CD4-positive, alpha-beta T cell treated with Interleukin-21 for 1 hour (primary cell): ENCODE measurements at regions not wholly inside any gene's neighbourhood (a gene's known extent, or its start where the extent isn't known, plus 50 kb on each side); places are given as distances from the start of the nearest gene placed in this dataset.
"Not testable (repeated sequence)": the region's sequence is repeated elsewhere in the genome, so short reads cannot be mapped to it uniquely, and the experiment has no call there.

Experiments used
- DNase-seq: peaks from one replicate; pipeline ENCODE4 v3.0.0-alpha.2; 2020

GRCh38 chr11:71723991-71724390, 109.0 kb upstream of the DEFB108B start:
- DNase-seq, result not testable (repeated sequence)

- DNase-seq, result not testable (repeated sequence)
Measured at GRCh38 chr11:71730748-71731147, 102.3 kb upstream of the DEFB108B start.

- peak; percentile 36 for DNase-seq
Measured at GRCh38 chr11:71734368-71734767, 98.6 kb upstream of the DEFB108B start.

GRCh38 chr11:71738317-71738716, 94.7 kb upstream of the DEFB108B start:
- DNase-seq, result not testable (repeated sequence)

DNA sequence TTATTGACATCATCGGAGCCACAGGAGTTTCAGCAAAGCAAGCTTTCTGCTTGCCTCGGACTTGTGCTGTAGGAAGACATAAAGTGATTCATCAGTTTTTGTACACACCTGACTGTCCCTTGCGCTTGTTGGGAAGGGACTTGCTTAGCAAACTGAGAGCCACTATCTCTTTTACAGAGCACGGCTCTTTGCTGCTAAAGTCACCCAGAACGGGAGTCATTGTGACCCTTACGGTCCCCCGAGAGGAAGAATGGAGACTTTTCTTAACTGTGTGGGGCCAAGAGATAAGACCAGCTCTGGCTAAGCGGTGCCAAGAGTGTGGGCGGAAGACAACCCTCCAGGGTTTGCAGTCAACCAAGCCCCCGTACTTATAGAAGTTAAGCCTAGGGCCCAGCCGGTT, 89.6 kb upstream of the DEFB108B start:
- DNase-seq, result not testable (repeated sequence)

DNA sequence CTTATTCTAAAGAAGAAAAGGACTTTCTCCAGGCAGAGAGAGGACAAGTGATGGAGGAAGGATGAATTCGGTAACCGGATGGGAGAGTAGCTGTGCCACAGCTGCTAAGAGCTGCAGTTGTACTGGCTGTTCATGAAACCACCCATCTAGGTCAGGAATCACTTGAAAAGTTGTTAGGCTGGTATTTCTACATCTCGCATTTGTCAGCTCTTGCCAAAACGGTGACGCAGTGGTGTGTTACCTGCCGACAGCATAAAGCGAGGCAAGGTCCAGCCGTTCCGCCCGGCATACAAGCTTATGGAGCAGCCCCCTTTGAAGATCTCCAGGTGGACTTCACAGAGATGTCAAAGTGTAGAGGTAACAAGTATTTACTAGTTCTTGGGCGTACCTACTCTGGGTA, 87.3 kb upstream of the DEFB108B start:
- not testable (repeated sequence) for DNase-seq

DNA sequence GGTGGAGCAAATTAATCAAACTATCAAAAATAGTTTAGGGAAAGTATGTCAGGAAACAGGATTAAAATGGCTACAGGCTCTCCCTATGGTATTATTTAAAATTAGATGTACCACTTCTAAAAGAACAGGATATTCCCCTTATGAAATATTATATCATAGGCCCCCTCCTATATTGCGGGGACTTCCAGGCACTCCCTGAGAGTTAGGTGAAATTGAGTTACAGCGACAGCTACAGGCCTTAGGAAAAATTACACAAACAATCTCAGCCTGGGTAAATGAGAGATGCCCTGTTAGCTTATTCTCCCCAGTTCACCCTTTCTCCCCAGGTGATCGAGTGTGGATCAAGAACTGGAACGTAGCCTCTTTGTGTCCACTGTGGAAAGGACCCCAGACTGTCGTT, 86.7 kb upstream of the DEFB108B start:
- DNase-seq, result not testable (repeated sequence)

DNA sequence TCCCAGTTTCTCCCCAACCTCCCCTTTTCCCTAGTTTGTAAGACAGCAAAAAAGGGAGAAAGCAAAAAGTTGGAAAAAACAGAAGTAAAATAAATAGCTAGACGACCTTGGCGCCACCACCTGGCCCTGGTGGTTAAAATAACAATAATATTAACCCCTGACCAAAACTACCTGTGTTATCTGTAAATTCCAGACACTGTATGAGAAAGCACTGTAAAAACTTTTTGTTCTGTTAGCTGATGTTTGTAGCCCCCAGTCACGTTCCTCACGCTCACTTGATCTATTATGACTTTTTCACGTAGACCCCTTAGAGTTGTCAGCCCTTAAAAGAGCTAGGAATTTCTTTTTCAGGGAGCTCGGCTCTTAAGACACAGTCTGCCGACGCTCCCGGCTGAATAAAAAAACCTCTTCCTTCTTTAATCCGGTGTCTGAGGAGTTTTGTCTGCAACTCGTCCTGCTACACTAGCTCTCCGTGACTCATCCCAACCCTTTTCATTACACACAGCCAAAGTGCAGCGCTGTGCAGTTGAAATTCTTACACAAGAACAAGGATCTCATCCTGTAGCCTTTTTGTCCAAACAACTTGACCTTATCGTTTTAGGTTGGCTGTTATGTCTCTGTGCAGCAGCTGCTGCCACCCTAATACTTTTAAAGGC, 83.9 kb upstream of the DEFB108B start:
- DNase-seq, result not testable (repeated sequence)

- DNase-seq, result not testable (repeated sequence)
Measured at GRCh38 chr11:71750908-71751307, 82.1 kb upstream of the DEFB108B start.

DNA sequence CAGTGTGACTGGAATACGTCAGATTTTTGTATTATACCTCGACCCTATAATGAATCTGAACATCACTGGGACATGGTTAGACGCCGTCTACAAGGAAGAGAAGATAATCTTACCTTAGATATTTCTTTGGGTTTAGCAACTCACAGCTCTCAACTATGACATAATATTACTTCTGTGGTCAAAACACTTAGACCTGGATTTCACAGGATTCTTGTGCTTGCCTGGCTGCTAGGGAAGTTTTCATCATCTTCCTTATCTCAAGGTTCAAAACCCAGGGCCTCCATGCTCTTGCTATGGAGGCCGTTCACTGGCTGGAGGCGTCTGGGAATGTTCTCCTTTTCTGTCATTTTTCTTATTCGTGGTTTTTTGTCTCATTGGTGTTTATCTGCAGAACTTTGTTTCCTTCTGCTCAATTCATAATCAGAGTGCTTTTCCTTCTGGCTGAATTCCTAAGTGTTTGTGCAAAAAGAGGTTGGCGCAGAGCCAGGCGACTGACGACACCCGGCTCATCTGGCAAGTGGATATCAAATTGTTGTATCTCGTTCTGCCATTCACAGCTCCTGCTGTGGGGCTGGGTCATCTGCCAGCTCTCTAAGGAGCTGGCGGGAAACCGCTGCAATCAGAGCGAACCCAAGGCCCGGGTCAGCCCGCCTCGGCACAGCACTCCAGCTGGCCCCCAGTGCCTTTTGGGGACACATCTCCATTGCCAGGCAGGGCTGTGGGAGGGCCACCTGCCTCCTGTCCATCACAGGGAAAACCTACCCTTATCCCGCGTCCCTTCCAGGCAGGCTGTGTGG, 68.1 kb upstream of the DEFB108B start:
- DNase-seq, result not testable (repeated sequence)

- DNase-seq, result not testable (repeated sequence)
Measured at GRCh38 chr11:71767016-71767415, 66.0 kb upstream of the DEFB108B start.

GRCh38 chr11:71772193-71772592, 60.8 kb upstream of the DEFB108B start:
- DNase-seq, result not testable (repeated sequence)

- no peak for DNase-seq
Measured at GRCh38 chr11:71774603-71775222, 58.3 kb upstream of the DEFB108B start.

DNA sequence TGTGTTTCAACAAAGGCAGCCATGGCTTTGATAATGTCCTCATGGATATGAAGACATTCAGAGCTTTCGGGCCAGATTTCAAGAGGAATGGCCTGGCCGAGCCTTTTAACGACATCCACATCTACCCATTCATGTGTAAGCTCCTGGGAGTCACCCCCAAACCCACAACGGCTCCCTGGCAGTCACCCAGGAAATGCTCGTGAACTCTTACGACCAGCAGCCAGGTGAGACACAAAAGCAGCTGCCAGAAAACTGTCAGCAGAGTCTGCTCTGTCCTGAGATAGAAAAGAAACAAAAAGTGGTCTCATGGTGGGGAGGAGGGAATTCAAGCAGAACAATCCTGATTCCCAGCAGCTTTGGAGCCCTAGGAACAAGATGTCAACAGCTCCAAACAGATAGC, 52.9 kb upstream of the DEFB108B start:
- not testable (repeated sequence) for DNase-seq

DNA sequence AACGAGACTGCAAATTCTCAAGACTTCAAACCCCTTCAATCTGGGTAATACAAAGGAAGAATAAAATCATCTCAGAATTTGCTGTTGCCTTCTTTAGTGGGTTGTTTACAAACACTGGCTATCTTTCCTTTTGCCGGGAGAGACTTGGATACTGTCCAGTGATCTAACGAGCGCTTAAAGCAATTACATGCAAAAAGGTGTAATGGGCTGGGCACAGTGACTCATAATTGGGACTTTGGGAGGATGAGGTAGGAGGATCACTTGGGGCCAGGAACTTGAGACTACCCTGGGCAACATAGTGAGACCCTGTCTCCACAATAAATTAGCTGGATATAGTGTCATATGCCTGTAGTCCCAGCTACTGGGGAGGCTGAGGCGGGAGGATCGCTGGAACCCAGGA, 52.2 kb upstream of the DEFB108B start:
- not testable (repeated sequence) for DNase-seq

DNA sequence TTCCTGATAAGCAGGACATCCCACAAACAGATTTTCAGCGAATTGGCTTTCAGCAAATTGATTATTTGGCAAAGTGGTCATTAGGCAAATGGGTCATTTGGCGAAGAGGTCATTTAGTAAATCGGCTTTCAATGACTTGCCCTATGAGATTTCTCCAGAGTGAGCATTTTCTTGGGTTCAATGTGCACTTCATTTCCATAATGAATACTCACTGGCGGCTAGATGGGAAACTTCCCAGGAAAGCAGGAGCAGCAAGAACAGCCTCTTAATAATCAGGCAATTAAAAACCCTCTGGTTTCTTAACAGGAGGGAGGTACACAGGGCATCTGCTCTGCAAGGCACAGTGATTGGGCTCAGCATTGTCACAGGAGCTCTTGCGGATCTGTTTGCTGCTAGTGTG, 51.5 kb upstream of the DEFB108B start:
- not testable (repeated sequence) for DNase-seq

DNA sequence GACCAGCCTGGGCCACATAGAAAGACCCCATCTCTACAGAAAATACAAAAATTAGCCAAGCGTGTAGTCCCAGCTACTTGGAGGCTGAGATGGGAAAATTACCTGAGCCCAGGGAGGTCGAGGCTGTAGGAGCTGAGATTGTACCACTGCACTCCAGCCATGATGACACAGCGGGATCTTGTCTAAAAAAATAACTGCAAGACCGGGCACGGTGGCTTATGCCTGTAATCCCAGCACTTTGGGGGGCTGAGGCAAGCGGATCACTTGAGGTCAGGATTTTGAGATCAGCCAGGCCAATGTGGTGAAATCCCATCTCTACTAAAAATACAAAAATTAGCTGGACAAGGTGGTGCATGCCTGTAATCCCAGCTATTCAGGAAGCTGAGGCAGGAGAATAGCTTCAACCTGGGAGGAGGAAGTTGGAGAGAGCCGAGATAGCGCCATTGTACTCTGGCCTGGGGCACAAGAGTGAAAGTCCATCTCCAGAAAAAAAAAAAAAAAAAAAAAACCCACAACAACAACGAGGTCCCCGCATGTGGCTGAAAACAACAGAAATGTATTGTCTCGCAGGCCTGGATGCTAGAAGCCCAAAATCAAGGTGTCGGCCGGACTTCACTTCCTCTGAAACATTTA, 50.7 kb upstream of the DEFB108B start:
- DNase-seq, result not testable (repeated sequence)

- DNase-seq, result not testable (repeated sequence)
Measured at GRCh38 chr11:71783191-71783590, 49.8 kb upstream of the DEFB108B start.
